ENCODE measurements at regions not wholly inside any gene's neighbourhood (a gene's known extent, or its start where the extent isn't known, plus 50 kb on each side); places are given as distances from the start of the nearest gene placed in this dataset.

DNA sequence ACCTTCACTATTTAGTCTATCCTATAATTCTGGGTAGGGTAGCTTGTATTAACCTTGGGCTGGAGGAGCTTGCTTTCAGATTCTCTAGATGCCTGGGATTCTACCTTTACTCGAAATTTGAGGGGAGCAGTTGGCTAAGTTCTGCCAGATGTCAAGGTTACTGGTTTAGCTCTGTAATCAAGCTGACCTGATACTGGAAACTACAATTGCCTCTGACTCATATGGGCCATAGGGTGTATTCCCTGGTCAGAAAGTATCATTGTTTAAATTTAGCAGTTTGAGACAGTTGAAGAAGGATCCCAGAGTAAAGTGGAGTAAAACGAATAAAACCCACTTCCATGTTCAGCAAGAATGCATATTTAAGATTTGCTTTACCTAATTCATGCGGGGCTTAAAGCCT lies 337.6 kb downstream of the SPIN4 start:
- TF ChIP-seq CTCF (IDR thresholded peaks at IDR 0.05; ENCODE audit: low read depth, low read length) (no peak), EZH2phosphoT487 (IDR thresholded peaks at IDR 0.05; ENCODE audit: low read depth) (no peak)
